ENCODE measurements at regions not wholly inside any gene's neighbourhood (a gene's known extent, or its start where the extent isn't known, plus 50 kb on each side); places are given as distances from the start of the nearest gene placed in this dataset.
A peak's percentile ranks its signal among the peaks of the same experiment; 100 is the strongest.
"Not testable (repeated sequence)": the region's sequence is repeated elsewhere in the genome, so short reads cannot be mapped to it uniquely, and the experiment has no call there.

- DNase-seq, result no peak
Measured at GRCh38 chr12:47610686-47611252, 95.1 kb downstream of the RPAP3 start.

- DNase-seq, result no peak
Measured at GRCh38 chr12:47609806-47610205, 96.0 kb downstream of the RPAP3 start.

GRCh38 chr12:47608671-47609070 is 97.2 kb downstream of the RPAP3 start:
- not testable (repeated sequence) for DNase-seq

GRCh38 chr12:47604221-47604873 is 101.5 kb downstream of the RPAP3 start:
- DNase-seq, result no peak

GRCh38 chr12:47602949-47603558 is 102.8 kb downstream of the RPAP3 start:
- no peak for DNase-seq

GRCh38 chr12:47602325-47602724 is 103.5 kb downstream of the RPAP3 start:
- no peak for DNase-seq

GRCh38 chr12:47601071-47601470 is 104.8 kb downstream of the RPAP3 start:
- no peak for DNase-seq

- DNase-seq, result no peak
Measured at GRCh38 chr12:47591795-47592194, 114.0 kb downstream of the RPAP3 start.

GRCh38 chr12:47591361-47591791 is 114.5 kb downstream of the RPAP3 start:
- DNase-seq, result no peak

- DNase-seq, result no peak
Measured at GRCh38 chr12:47590771-47591360, 115.0 kb downstream of the RPAP3 start.

- DNase-seq, result no peak
Measured at GRCh38 chr12:47586952-47587669, 118.7 kb downstream of the RPAP3 start.

- no peak for DNase-seq
Measured at GRCh38 chr12:47585507-47585906, 120.3 kb downstream of the RPAP3 start.

- DNase-seq, result no peak
Measured at GRCh38 chr12:47578836-47579235, 127.0 kb downstream of the RPAP3 start.

- peak; percentile 25 for DNase-seq
Measured at GRCh38 chr12:47577206-47577989, 128.4 kb downstream of the RPAP3 start.

GRCh38 chr12:47576289-47576945 is 129.4 kb downstream of the RPAP3 start:
- peak; percentile 77 for DNase-seq

GRCh38 chr12:47574252-47575021 is 131.4 kb downstream of the RPAP3 start:
- DNase-seq, result no peak

- DNase-seq, result no peak
Measured at GRCh38 chr12:47573146-47573659, 132.6 kb downstream of the RPAP3 start.

- DNase-seq, result no peak
Measured at GRCh38 chr12:47570151-47570550, 135.7 kb downstream of the RPAP3 start.

- DNase-seq, result no peak
Measured at GRCh38 chr12:47562201-47562600, 143.6 kb downstream of the RPAP3 start.

GRCh38 chr12:47561746-47562145 is 144.1 kb downstream of the RPAP3 start:
- no peak for DNase-seq

GRCh38 chr12:47560415-47560814 is 145.4 kb downstream of the RPAP3 start:
- no peak for DNase-seq

Data from NCI-H1105 (cell line).